Neural cell (in vitro differentiated cells): ENCODE measurements at regions not wholly inside any gene's neighbourhood (a gene's known extent, or its start where the extent isn't known, plus 50 kb on each side); places are given as distances from the start of the nearest gene placed in this dataset.

Experiments
- CTCF ChIP-seq: fragments of 450-650 bp; IDR thresholded peaks from 2 replicates; pipeline ENCODE4 v1.5.1; 2014; ENCODE audit warnings: antibody characterized with exemption, mild to moderate bottlenecking, moderate library complexity; ENCODE audit not compliant: poor library complexity, severe bottlenecking
- EP300 ChIP-seq: fragments of 450-650 bp; conservative IDR thresholded peaks from 2 replicates; pipeline ENCODE4 v1.6.1; 2014; ENCODE audit warnings: antibody characterized with exemption, mild to moderate bottlenecking, moderate library complexity; ENCODE audit not compliant: poor library complexity, severe bottlenecking
- EZH2 ChIP-seq: fragments of 200-600, 300-800 bp; shearing (Covaris generic), sonication (generic); IDR thresholded peaks from 2 replicates; pipeline ENCODE4 v1.6.1; 2014; ENCODE audit warnings: antibody characterized with exemption, low read length, borderline replicate concordance, mild to moderate bottlenecking; ENCODE audit not compliant: insufficient read depth, poor library complexity, severe bottlenecking
- POLR2AphosphoS5 ChIP-seq: IDR thresholded peaks from 2 replicates; pipeline ENCODE4 v1.6.1; 2012
- RAD21 ChIP-seq: fragments of 450-650 bp; conservative IDR thresholded peaks from 2 replicates; pipeline ENCODE4 v1.6.1; 2014; ENCODE audit warnings: antibody characterized with exemption, mild to moderate bottlenecking, moderate library complexity
- REST ChIP-seq: IDR thresholded peaks from 2 replicates; pipeline ENCODE4 v1.6.1; 2012; ENCODE audit warnings: borderline replicate concordance
- TAF1 ChIP-seq: IDR thresholded peaks from 2 replicates; pipeline ENCODE4 v1.6.1; 2012; ENCODE audit warnings: low read depth

GRCh38 chr4:40684404-40684803 is 54.7 kb upstream of the RBM47 start:
- TF ChIP-seq CTCF (no peak), EZH2 (no peak), REST (no peak), TAF1 (no peak), RAD21 (no peak), POLR2AphosphoS5 (no peak), EP300 (no peak)
